Esophagus muscularis mucosa (tissue), 3 donors: ENCODE measurements at regions not wholly inside any gene's neighbourhood (a gene's known extent, or its start where the extent isn't known, plus 50 kb on each side); places are given as distances from the start of the nearest gene placed in this dataset.

Experiments used
- POLR2A ChIP-seq: fragments of 450-650 bp; IDR thresholded peaks from one replicate; pipeline ENCODE4 v1.6.1; 2017; ENCODE audit warnings: antibody characterized with exemption, moderate library complexity, mild to moderate bottlenecking, low read depth
- POLR2AphosphoS5 ChIP-seq, 2 donors: sonication (generic); formaldehyde crosslinking; IDR thresholded peaks; one replicate each; pipeline ENCODE4 v1.6.1; 2017; ENCODE audit warnings: antibody characterized with exemption in 2 of 2
- TF ChIP-seq, protein P1 (sequence below), 3 experiments: fragments of 200-600 bp in 2 of 3; fragments of 450-650 bp in 1 of 3; sonication (generic) in 2 of 3; IDR thresholded peaks; one replicate each; pipeline ENCODE4 v1.5.1; 2017 to 2019; ENCODE audit warnings: antibody characterized with exemption in 3 of 3, mild to moderate bottlenecking in 2 of 3, moderate library complexity in 1 of 3

DNA sequence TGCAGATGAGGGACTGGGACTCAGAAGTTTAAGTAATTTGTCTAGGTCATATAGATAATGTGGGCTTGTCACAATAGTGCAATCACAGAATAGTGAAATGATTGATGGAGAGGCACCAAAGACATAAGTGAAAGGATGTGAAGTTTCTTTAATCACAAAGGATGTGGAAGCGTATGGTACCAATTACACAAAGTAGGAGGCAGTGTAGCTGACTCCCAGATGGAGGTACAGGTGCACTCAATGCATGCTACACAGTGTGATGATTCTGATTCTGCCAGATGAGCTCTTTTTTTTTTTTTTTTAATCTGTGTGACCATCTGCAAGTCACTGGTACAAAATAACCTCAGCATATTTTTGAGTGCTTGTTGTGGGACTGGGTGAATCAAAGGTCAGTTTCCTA, 411.3 kb downstream of the SPRY1 start:
- TF ChIP-seq, protein P1, sequence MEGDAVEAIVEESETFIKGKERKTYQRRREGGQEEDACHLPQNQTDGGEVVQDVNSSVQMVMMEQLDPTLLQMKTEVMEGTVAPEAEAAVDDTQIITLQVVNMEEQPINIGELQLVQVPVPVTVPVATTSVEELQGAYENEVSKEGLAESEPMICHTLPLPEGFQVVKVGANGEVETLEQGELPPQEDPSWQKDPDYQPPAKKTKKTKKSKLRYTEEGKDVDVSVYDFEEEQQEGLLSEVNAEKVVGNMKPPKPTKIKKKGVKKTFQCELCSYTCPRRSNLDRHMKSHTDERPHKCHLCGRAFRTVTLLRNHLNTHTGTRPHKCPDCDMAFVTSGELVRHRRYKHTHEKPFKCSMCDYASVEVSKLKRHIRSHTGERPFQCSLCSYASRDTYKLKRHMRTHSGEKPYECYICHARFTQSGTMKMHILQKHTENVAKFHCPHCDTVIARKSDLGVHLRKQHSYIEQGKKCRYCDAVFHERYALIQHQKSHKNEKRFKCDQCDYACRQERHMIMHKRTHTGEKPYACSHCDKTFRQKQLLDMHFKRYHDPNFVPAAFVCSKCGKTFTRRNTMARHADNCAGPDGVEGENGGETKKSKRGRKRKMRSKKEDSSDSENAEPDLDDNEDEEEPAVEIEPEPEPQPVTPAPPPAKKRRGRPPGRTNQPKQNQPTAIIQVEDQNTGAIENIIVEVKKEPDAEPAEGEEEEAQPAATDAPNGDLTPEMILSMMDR (IDR thresholded peaks at IDR 0.05): no peak
- TF ChIP-seq POLR2AphosphoS5 (IDR thresholded peaks at IDR 0.05): no peak
- TF ChIP-seq POLR2A: no peak
